HL-60 (cell line): ENCODE measurements at regions not wholly inside any gene's neighbourhood (a gene's known extent, or its start where the extent isn't known, plus 50 kb on each side); places are given as distances from the start of the nearest gene placed in this dataset.

Source experiments
- DNase-seq, 2 experiments: peaks; one replicate each; pipeline ENCODE4 v3.0.0-alpha.2; 2010 to 2020; ENCODE audit warnings: low read depth in 1 of 2, low spot score in 1 of 2
- H3K27ac ChIP-seq: fragments of 250-450 bp; sonication (Bioruptor Pico); replicated peaks from 2 replicates; pipeline ENCODE4 v1.5.1; 2020; ENCODE audit warnings: mild to moderate bottlenecking, moderate library complexity
- H3K27me3 ChIP-seq: fragments of 250-450 bp; sonication (Bioruptor Pico); 2 replicates; pipeline ENCODE4 v1.5.1; 2021; ENCODE audit warnings: mild to moderate bottlenecking, moderate library complexity; ENCODE audit not compliant: insufficient read depth, poor library complexity, severe bottlenecking
- H3K4me3 ChIP-seq: replicated peaks from 2 replicates; pipeline ENCODE4 v1.5.1; 2011; ENCODE audit warnings: mild to moderate bottlenecking, control low read depth, low read length; ENCODE audit not compliant: insufficient read depth
- CTCF ChIP-seq: IDR thresholded peaks from one replicate; pipeline ENCODE4 v1.5.1; 2011; ENCODE audit warnings: low read length, control low read depth, inconsistent platforms; ENCODE audit not compliant: insufficient read depth
- GABPA ChIP-seq: IDR thresholded peaks from 2 replicates; pipeline ENCODE4 v1.6.1; 2012; ENCODE audit warnings: low read depth
- POLR2AphosphoS5 ChIP-seq: IDR thresholded peaks from 2 replicates; pipeline ENCODE4 v1.6.1; 2012; ENCODE audit warnings: low read depth
- REST ChIP-seq: IDR thresholded peaks from 2 replicates; pipeline ENCODE4 v1.6.1; 2012; ENCODE audit warnings: low read depth; ENCODE audit not compliant: insufficient replicate concordance
- SPI1 ChIP-seq: IDR thresholded peaks from 2 replicates; pipeline ENCODE4 v1.6.1; 2012; ENCODE audit warnings: low read depth, mild to moderate bottlenecking, borderline replicate concordance

- Histone ChIP-seq H3K4me3 (no peak overlapping the region), H3K27ac (no peak overlapping the region), H3K27me3 (no peaks in the 10 kb centered on the region)
- TF ChIP-seq CTCF (no peak), SPI1 (no peak), REST (no peak), POLR2AphosphoS5 (no peak), GABPA (no peak)
- DNase-seq = no peak
These were observed 63.6 kb downstream of the MINAR1 start for GRCh38 chr15:79495775-79496174.

- H3K4me3 ChIP-seq = no peak overlapping the region
- H3K27me3 ChIP-seq = no peaks in the 10 kb centered on the region
- H3K27ac ChIP-seq = no peak overlapping the region
- DNase-seq = no peak
- TF ChIP-seq REST = no peak
- no peak for TF ChIP-seq CTCF
These were observed 64.7 kb downstream of the MINAR1 start for GRCh38 chr15:79496838-79497237.

- Histone ChIP-seq H3K4me3 (no peak overlapping the region), H3K27ac (no peak overlapping the region), H3K27me3 (no peaks in the 10 kb centered on the region)
- no peak for TF ChIP-seq REST
- no peak for TF ChIP-seq CTCF
- no peak for TF ChIP-seq SPI1
- no peak for TF ChIP-seq POLR2AphosphoS5
- no peak for TF ChIP-seq GABPA
- no peak for DNase-seq
These were observed 69.0 kb downstream of the MINAR1 start for GRCh38 chr15:79501086-79501485.
